HG03575 (cell line): ENCODE measurements at regions not wholly inside any gene's neighbourhood (a gene's known extent, or its start where the extent isn't known, plus 50 kb on each side); places are given as distances from the start of the nearest gene placed in this dataset.

ENCODE experiments used
- ATAC-seq: cut with Tn5 transposase; IDR thresholded peaks from one replicate; pipeline ENCODE4 v1.9.1; 2021; ENCODE audit not compliant: unreplicated experiment, insufficient number of reproducible peaks, low FRiP score; ENCODE audit errors: extremely low read depth

GRCh38 chr10:111131168-111131799 is 54.5 kb downstream of the ADRA2A start:
- ATAC-seq, result no peak

GRCh38 chr10:111137007-111137406 is 60.2 kb downstream of the ADRA2A start:
- ATAC-seq, result no peak

- no peak for ATAC-seq
These were observed 60.8 kb downstream of the ADRA2A start for GRCh38 chr10:111137587-111137986.

- ATAC-seq, result no peak
These were observed 61.7 kb downstream of the ADRA2A start for GRCh38 chr10:111138544-111138943.

- ATAC-seq, result no peak
These were observed 62.7 kb downstream of the ADRA2A start for GRCh38 chr10:111139567-111139966.

GRCh38 chr10:111142092-111142768 is 65.4 kb downstream of the ADRA2A start:
- no peak for ATAC-seq

GRCh38 chr10:111146025-111146640 is 69.3 kb downstream of the ADRA2A start:
- ATAC-seq, result no peak

- ATAC-seq, result no peak
These were observed 71.2 kb downstream of the ADRA2A start for GRCh38 chr10:111148025-111148424.

- ATAC-seq, result no peak
These were observed 71.6 kb downstream of the ADRA2A start for GRCh38 chr10:111148440-111148839.

GRCh38 chr10:111150691-111151090 is 73.9 kb downstream of the ADRA2A start:
- no peak for ATAC-seq

GRCh38 chr10:111151595-111152307 is 74.9 kb downstream of the ADRA2A start:
- no peak for ATAC-seq

GRCh38 chr10:111156754-111157153 is 79.9 kb downstream of the ADRA2A start:
- ATAC-seq, result no peak

- ATAC-seq, result no peak
These were observed 81.8 kb downstream of the ADRA2A start for GRCh38 chr10:111158595-111158994.

- no peak for ATAC-seq
These were observed 84.5 kb downstream of the ADRA2A start for GRCh38 chr10:111161109-111161874.

GRCh38 chr10:111171183-111171582 is 94.4 kb downstream of the ADRA2A start:
- ATAC-seq, result no peak

GRCh38 chr10:111175787-111176186 is 99.0 kb downstream of the ADRA2A start:
- ATAC-seq, result no peak

GRCh38 chr10:111177379-111177778 is 100.5 kb downstream of the ADRA2A start:
- no peak for ATAC-seq

GRCh38 chr10:111179514-111179913 is 102.7 kb downstream of the ADRA2A start:
- ATAC-seq, result no peak

- ATAC-seq, result no peak
These were observed 109.5 kb downstream of the ADRA2A start for GRCh38 chr10:111186358-111186757.
